ENCODE measurements at regions not wholly inside any gene's neighbourhood (a gene's known extent, or its start where the extent isn't known, plus 50 kb on each side); places are given as distances from the start of the nearest gene placed in this dataset.
"Not testable (repeated sequence)": the region's sequence is repeated elsewhere in the genome, so short reads cannot be mapped to it uniquely, and the experiment has no call there.

DNA sequence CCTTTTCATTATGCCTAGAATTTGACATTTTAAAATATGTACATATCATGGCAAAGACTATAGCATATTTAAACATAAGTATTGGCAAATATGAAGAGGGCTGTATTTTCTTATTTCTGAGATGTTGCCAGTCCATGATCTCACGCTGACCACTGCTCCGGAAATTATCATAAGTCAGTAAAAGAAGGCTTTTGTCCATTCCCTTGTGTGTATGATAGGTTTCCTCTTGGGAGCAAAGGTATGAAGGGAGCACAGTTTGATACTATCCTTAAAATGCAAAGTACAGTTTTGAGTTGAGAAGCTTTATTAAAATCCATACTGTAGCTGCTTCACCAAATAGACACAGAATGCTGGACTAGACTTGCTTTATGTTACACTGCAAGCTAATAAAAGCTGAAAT lies 52.6 kb upstream of the AGA start:
- no peaks in the 10 kb centered on the region for H3K79me2 ChIP-seq (ENCODE audit: insufficient read depth, low read length)
- H3K27ac ChIP-seq (ENCODE audit: low read depth in 1 of 2, low read length in 2 of 2) = no peak overlapping the region
- H2AFZ ChIP-seq (ENCODE audit: insufficient read depth, low read depth, low read length, poor library complexity, severe bottlenecking) = no peak overlapping the region
- TF ChIP-seq, protein P1, sequence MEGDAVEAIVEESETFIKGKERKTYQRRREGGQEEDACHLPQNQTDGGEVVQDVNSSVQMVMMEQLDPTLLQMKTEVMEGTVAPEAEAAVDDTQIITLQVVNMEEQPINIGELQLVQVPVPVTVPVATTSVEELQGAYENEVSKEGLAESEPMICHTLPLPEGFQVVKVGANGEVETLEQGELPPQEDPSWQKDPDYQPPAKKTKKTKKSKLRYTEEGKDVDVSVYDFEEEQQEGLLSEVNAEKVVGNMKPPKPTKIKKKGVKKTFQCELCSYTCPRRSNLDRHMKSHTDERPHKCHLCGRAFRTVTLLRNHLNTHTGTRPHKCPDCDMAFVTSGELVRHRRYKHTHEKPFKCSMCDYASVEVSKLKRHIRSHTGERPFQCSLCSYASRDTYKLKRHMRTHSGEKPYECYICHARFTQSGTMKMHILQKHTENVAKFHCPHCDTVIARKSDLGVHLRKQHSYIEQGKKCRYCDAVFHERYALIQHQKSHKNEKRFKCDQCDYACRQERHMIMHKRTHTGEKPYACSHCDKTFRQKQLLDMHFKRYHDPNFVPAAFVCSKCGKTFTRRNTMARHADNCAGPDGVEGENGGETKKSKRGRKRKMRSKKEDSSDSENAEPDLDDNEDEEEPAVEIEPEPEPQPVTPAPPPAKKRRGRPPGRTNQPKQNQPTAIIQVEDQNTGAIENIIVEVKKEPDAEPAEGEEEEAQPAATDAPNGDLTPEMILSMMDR (IDR thresholded peaks at IDR 0.05) = no peak
- H3K36me3 Mint-ChIP-seq = no peaks in the 10 kb centered on the region
- whole genome bisulfite sequencing (ENCODE audit: insufficient coverage) = 100% methylated on average over 2 of the region's 2 CpGs
- H3K9me3 Mint-ChIP-seq = peaks cover 4 to 10% (median 6%) of the 10 kb centered on the region in 7 donors
- no peak overlapping the region for H3K4me3 ChIP-seq (replicated peaks in 1 of 3; ENCODE audit: low read depth in 2 of 3, low read length in 3 of 3)
- H3K27me3 Mint-ChIP-seq (ENCODE audit: low read depth in 3 of 3) = no peaks in the 10 kb centered on the region
- H3K4me1 Mint-ChIP-seq = no peaks in the 10 kb centered on the region
- H4K20me1 ChIP-seq (ENCODE audit: insufficient read depth, low read length) = no peaks in the 10 kb centered on the region
- peaks cover 0 to 5% of the 10 kb centered on the region in 2 donors for H3K9me3 ChIP-seq (replicated peaks in 1 of 2; ENCODE audit: control insufficient read depth in 1 of 2, insufficient read depth in 1 of 2, low read length in 2 of 2)
- intact Hi-C loops (cut with micrococcal nuclease) = no loop called here
- H3K4me3 Mint-ChIP-seq = no peak overlapping the region
- no peak overlapping the region for H3K27ac Mint-ChIP-seq
- H3K4me2 ChIP-seq (replicated peaks; ENCODE audit: extremely low read depth, low read length, poor library complexity, severe bottlenecking) = no peak overlapping the region
- no peaks in the 10 kb centered on the region for H3K27me3 ChIP-seq (ENCODE audit: control insufficient read depth in 2 of 2, insufficient read depth in 2 of 2, low read length in 2 of 2)
- no peak overlapping the region for H3K9ac ChIP-seq (ENCODE audit: insufficient read depth, low read length, poor library complexity, severe bottlenecking)
- no peaks in the 10 kb centered on the region for H3K36me3 ChIP-seq (replicated peaks in 1 of 2; ENCODE audit: control insufficient read depth in 1 of 2, insufficient read depth in 2 of 2, low read length in 2 of 2)
- DNase-seq = no peak
- no peaks in the 10 kb centered on the region for H3K4me1 ChIP-seq (ENCODE audit: control insufficient read depth in 1 of 2, insufficient read depth in 2 of 2, low read length in 2 of 2)

DNA sequence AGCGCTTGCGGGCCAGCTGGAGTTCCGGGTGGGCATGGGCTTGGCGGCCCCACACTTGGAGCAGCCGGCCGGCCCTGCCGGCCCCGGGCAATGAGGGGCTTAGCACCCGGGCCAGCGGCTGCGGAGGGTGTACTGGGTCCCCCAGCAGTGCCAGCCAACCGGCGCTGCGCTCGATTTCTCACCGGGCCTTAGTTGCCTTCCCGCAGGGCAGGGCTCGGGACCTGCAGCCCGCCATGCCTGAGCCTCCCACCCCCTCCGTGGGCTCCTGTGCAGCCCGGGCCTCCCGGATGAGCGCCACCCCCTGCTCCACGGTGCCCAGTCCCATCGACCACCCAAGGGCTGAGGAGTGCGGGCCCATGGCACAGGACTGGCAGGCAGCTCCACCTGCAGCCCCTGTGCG lies 53.4 kb upstream of the AGA start:
- WGBS (ENCODE audit: insufficient coverage) = 92% methylated on average over 13 of the region's 27 CpGs
- H3K4me2 ChIP-seq (replicated peaks; ENCODE audit: extremely low read depth, low read length, poor library complexity, severe bottlenecking); intact Hi-C loops (cut with micrococcal nuclease); H3K4me1 ChIP-seq (ENCODE audit: control insufficient read depth in 1 of 2, insufficient read depth in 2 of 2, low read length in 2 of 2); H2AFZ ChIP-seq (ENCODE audit: insufficient read depth, low read depth, low read length, poor library complexity, severe bottlenecking); H3K27me3 Mint-ChIP-seq (ENCODE audit: low read depth in 3 of 3); H3K4me1 Mint-ChIP-seq; H3K27ac ChIP-seq (ENCODE audit: low read depth in 1 of 2, low read length in 2 of 2); H3K9me3 ChIP-seq (replicated peaks in 1 of 2; ENCODE audit: control insufficient read depth in 1 of 2, insufficient read depth in 1 of 2, low read length in 2 of 2); H3K4me3 ChIP-seq (replicated peaks in 1 of 3; ENCODE audit: low read depth in 2 of 3, low read length in 3 of 3); H3K27me3 ChIP-seq (ENCODE audit: control insufficient read depth in 2 of 2, insufficient read depth in 2 of 2, low read length in 2 of 2); H3K9ac ChIP-seq (ENCODE audit: insufficient read depth, low read length, poor library complexity, severe bottlenecking); H3K4me3 Mint-ChIP-seq; H3K79me2 ChIP-seq (ENCODE audit: insufficient read depth, low read length); H3K27ac Mint-ChIP-seq; H3K36me3 ChIP-seq (replicated peaks in 1 of 2; ENCODE audit: control insufficient read depth in 1 of 2, insufficient read depth in 2 of 2, low read length in 2 of 2); H3K36me3 Mint-ChIP-seq; H4K20me1 ChIP-seq (ENCODE audit: insufficient read depth, low read length); DNase-seq: not testable (repeated sequence)
- peaks cover 7 to 17% (median 9%) of the 10 kb centered on the region in 7 donors for H3K9me3 Mint-ChIP-seq

Data from CD14-positive monocyte (primary cell).